ENCODE measurements at regions not wholly inside any gene's neighbourhood (a gene's known extent, or its start where the extent isn't known, plus 50 kb on each side); places are given as distances from the start of the nearest gene placed in this dataset.

- TF ChIP-seq EZH2phosphoT487 (conservative IDR thresholded peaks at IDR 0.05; ENCODE audit: low read length) (no peak), CTCF (IDR thresholded peaks at IDR 0.05; ENCODE audit: insufficient read depth, low read length, poor library complexity, severe bottlenecking) (no peak)
- Histone ChIP-seq H3K27ac (ENCODE audit: low read depth, low read length) (no peak overlapping the region), H3F3A (ENCODE audit: insufficient read depth) (no peaks in the 10 kb centered on the region), H3K79me2 (ENCODE audit: insufficient read depth, low read length) (no peaks in the 10 kb centered on the region), H4K20me1 (ENCODE audit: low read depth, low read length) (no peaks in the 10 kb centered on the region), H3K4me3 (ENCODE audit: insufficient read depth, low read length, poor library complexity, severe bottlenecking) (no peak overlapping the region), H3K4me2 (ENCODE audit: low read depth, low read length, poor library complexity, severe bottlenecking) (no peak overlapping the region), H3K36me3 (ENCODE audit: low read length) (no peaks in the 10 kb centered on the region), H3K27me3 (ENCODE audit: low read length) (no peaks in the 10 kb centered on the region), H2AFZ (ENCODE audit: low read depth, low read length, severe bottlenecking) (no peak overlapping the region), H3K9me3 (ENCODE audit: insufficient read depth, low read length) (no peaks in the 10 kb centered on the region), H3K9ac (ENCODE audit: low read length) (no peak overlapping the region), H3K9me2 (replicated peaks; ENCODE audit: insufficient read depth, low read length) (no peaks in the 10 kb centered on the region)
Measured at GRCh38 chr5:43985411-43985810, 382.4 kb downstream of the NNT start.

DNA sequence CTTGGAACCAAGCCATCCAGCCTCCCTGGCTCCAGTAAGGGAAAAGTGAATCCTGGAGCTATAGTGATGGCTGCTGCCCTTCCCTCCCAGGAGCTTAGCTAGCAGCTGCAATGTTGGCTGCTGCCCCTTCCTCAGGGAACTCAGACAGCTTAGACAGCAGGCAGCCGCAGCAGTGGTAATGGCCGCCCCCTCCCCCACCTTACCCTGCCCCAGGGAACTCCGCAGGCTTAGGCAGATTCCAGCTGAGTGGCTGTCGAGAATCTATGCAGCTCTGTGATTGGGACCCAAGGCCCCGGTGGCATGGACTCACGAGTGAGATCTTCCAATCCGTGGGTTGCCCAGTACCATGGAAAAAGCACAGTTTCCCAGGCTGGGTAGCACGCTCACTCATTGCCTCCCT is 378.6 kb downstream of the NNT start:
- no peak overlapping the region for H3K4me2 ChIP-seq (ENCODE audit: low read depth, low read length, poor library complexity, severe bottlenecking)
- H3K4me3 ChIP-seq (ENCODE audit: insufficient read depth, low read length, poor library complexity, severe bottlenecking): no peak overlapping the region
- TF ChIP-seq EZH2phosphoT487 (conservative IDR thresholded peaks at IDR 0.05; ENCODE audit: low read length) (no peak), CTCF (IDR thresholded peaks at IDR 0.05; ENCODE audit: insufficient read depth, low read length, poor library complexity, severe bottlenecking) (no peak)
- no peaks in the 10 kb centered on the region for H3K79me2 ChIP-seq (ENCODE audit: insufficient read depth, low read length)
- no peaks in the 10 kb centered on the region for H3K9me2 ChIP-seq (replicated peaks; ENCODE audit: insufficient read depth, low read length)
- no peaks in the 10 kb centered on the region for H4K20me1 ChIP-seq (ENCODE audit: low read depth, low read length)
- no peak overlapping the region for H2AFZ ChIP-seq (ENCODE audit: low read depth, low read length, severe bottlenecking)
- H3K36me3 ChIP-seq (ENCODE audit: low read length): no peaks in the 10 kb centered on the region
- no peaks in the 10 kb centered on the region for H3F3A ChIP-seq (ENCODE audit: insufficient read depth)
- no peaks in the 10 kb centered on the region for H3K9me3 ChIP-seq (ENCODE audit: insufficient read depth, low read length)
- no peak overlapping the region for H3K9ac ChIP-seq (ENCODE audit: low read length)
- H3K27ac ChIP-seq (ENCODE audit: low read depth, low read length): no peak overlapping the region
- no peaks in the 10 kb centered on the region for H3K27me3 ChIP-seq (ENCODE audit: low read length)

GRCh38 chr5:43973908-43974307 is 370.9 kb downstream of the NNT start:
- H3K79me2 ChIP-seq (ENCODE audit: insufficient read depth, low read length): no peaks in the 10 kb centered on the region
- no peak overlapping the region for H3K4me2 ChIP-seq (ENCODE audit: low read depth, low read length, poor library complexity, severe bottlenecking)
- no peak overlapping the region for H3K9ac ChIP-seq (ENCODE audit: low read length)
- H2AFZ ChIP-seq (ENCODE audit: low read depth, low read length, severe bottlenecking): no peak overlapping the region
- H3K4me3 ChIP-seq (ENCODE audit: insufficient read depth, low read length, poor library complexity, severe bottlenecking): no peak overlapping the region
- TF ChIP-seq CTCF (IDR thresholded peaks at IDR 0.05; ENCODE audit: insufficient read depth, low read length, poor library complexity, severe bottlenecking): no peak
- TF ChIP-seq EZH2phosphoT487 (conservative IDR thresholded peaks at IDR 0.05; ENCODE audit: low read length): no peak
- no peaks in the 10 kb centered on the region for H3K9me2 ChIP-seq (replicated peaks; ENCODE audit: insufficient read depth, low read length)
- no peaks in the 10 kb centered on the region for H3K9me3 ChIP-seq (ENCODE audit: insufficient read depth, low read length)
- no peaks in the 10 kb centered on the region for H3F3A ChIP-seq (ENCODE audit: insufficient read depth)
- no peaks in the 10 kb centered on the region for H3K27me3 ChIP-seq (ENCODE audit: low read length)
- no peaks in the 10 kb centered on the region for H3K36me3 ChIP-seq (ENCODE audit: low read length)
- H3K27ac ChIP-seq (ENCODE audit: low read depth, low read length): no peak overlapping the region
- H4K20me1 ChIP-seq (ENCODE audit: low read depth, low read length): no peaks in the 10 kb centered on the region

DNA sequence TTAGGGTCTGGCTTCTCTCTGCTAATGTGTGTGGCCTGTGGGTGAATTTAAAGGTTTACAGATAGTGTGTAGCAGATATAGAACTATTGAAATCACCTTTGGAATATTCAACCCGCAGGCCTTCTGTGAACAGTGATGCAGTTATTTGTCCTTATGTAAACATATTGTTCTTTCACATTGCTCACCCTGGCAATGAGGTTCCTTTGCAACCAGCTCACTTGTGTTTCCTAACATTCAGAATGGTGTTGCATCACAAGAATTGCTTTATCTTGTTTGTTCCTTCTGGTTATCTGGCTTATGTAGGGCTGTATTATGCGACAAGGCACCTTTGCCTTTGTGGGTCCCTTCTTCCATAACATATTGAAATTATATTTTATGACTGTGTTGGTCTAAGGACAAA is 370.3 kb downstream of the NNT start:
- Histone ChIP-seq H3K9me2 (replicated peaks; ENCODE audit: insufficient read depth, low read length) (no peaks in the 10 kb centered on the region), H3K4me2 (ENCODE audit: low read depth, low read length, poor library complexity, severe bottlenecking) (no peak overlapping the region), H3K4me3 (ENCODE audit: insufficient read depth, low read length, poor library complexity, severe bottlenecking) (no peak overlapping the region), H3K27me3 (ENCODE audit: low read length) (no peaks in the 10 kb centered on the region), H3K27ac (ENCODE audit: low read depth, low read length) (no peak overlapping the region), H3K9me3 (ENCODE audit: insufficient read depth, low read length) (no peaks in the 10 kb centered on the region), H3K79me2 (ENCODE audit: insufficient read depth, low read length) (no peaks in the 10 kb centered on the region), H4K20me1 (ENCODE audit: low read depth, low read length) (no peaks in the 10 kb centered on the region), H3K9ac (ENCODE audit: low read length) (no peak overlapping the region), H3K36me3 (ENCODE audit: low read length) (no peaks in the 10 kb centered on the region), H2AFZ (ENCODE audit: low read depth, low read length, severe bottlenecking) (no peak overlapping the region), H3F3A (ENCODE audit: insufficient read depth) (no peaks in the 10 kb centered on the region)
- no peak for TF ChIP-seq CTCF (IDR thresholded peaks at IDR 0.05; ENCODE audit: insufficient read depth, low read length, poor library complexity, severe bottlenecking)

Measured in SU-DHL-6 (cell line).